Endothelial cell of umbilical vein (primary cell): ENCODE measurements at regions not wholly inside any gene's neighbourhood (a gene's known extent, or its start where the extent isn't known, plus 50 kb on each side); places are given as distances from the start of the nearest gene placed in this dataset.

Source experiments
- BruUV-seq: library from RNA; stranded (reverse); fragments of 400-500 nt; replicated peaks from 2 replicates; lab custom pipeline; 2021; lab: Mats Ljungman, UMichigan
- CTCF ChIA-PET: fragments of 300-600, 350-600 bp; sonication (Branson Sonifier 250); formaldehyde crosslinking; loops from one replicate; lab custom pipeline; 2021; ENCODE audit warnings: antibody characterized with exemption, inconsistent platforms; lab: Charles Lee
- POLR2A ChIA-PET: fragments of 300-600, 350-600 bp; sonication (Branson Sonifier 250); formaldehyde crosslinking; loops from one replicate; lab custom pipeline; 2021; ENCODE audit warnings: antibody characterized with exemption, inconsistent platforms; lab: Charles Lee
- DNase-seq: peaks from one replicate; pipeline ENCODE4 v3.0.0-alpha.2; 2011; ENCODE audit warnings: low read depth, low spot score
- FAIRE-seq: peaks from 2 replicates; lab custom pipeline; 2011; peaks lifted over from hg19 to GRCh38; lab: Jason Lieb, UNC
- H2AFZ ChIP-seq: 2 replicates; pipeline ENCODE4 v1.6.0; 2012; ENCODE audit warnings: low read depth, low read length, control low read depth, inconsistent platforms
- H3K27ac ChIP-seq: 2 replicates; pipeline ENCODE4 v1.5.1; 2011; ENCODE audit warnings: low read depth, mild to moderate bottlenecking, control low read depth, low read length, moderate library complexity; ENCODE audit not compliant: insufficient read depth
- H3K27me3 ChIP-seq, 2 experiments: 2 replicates each; pipeline versions ENCODE4 v1.6.0 to v1.6.1; 2011; ENCODE audit warnings: low read length in 2 of 2, mixed read lengths in 1 of 2; ENCODE audit not compliant: control insufficient read depth in 2 of 2, insufficient read depth in 2 of 2
- H3K36me3 ChIP-seq, 2 experiments: 2 replicates in 1 of 2; 3 replicates in 1 of 2; pipeline ENCODE4 v1.5.1; 2011; ENCODE audit warnings: low read length in 2 of 2, mild to moderate bottlenecking in 1 of 2, moderate library complexity in 1 of 2; ENCODE audit not compliant: control insufficient read depth in 2 of 2, insufficient read depth in 2 of 2; ENCODE audit errors: extremely low read depth in 1 of 2
- H3K4me1 ChIP-seq: 3 replicates; pipeline ENCODE4 v1.5.1; 2011; ENCODE audit warnings: mild to moderate bottlenecking, low read length; ENCODE audit not compliant: control insufficient read depth, insufficient read depth; ENCODE audit errors: extremely low read depth
- H3K4me2 ChIP-seq: 2 replicates; pipeline ENCODE4 v1.6.1; 2011; ENCODE audit warnings: low read length, control low read depth, mixed read lengths; ENCODE audit not compliant: insufficient read depth
- H3K4me3 ChIP-seq, 3 experiments: fragments of 200-600 bp in 1 of 3; sonication (generic), shearing (Covaris generic) in 1 of 3; replicated peaks in 1 of 3; 2 replicates each; pipeline ENCODE4 v1.5.1; 2011 to 2016; ENCODE audit warnings: control low read depth in 3 of 3, low read length in 3 of 3, mild to moderate bottlenecking in 2 of 3, inconsistent platforms in 1 of 3, low read depth in 1 of 3, moderate library complexity in 1 of 3; ENCODE audit not compliant: insufficient read depth in 1 of 3
- H3K79me2 ChIP-seq: 2 replicates; pipeline ENCODE4 v1.6.0; 2012; ENCODE audit warnings: low read length, inconsistent platforms; ENCODE audit not compliant: control insufficient read depth, insufficient read depth
- H3K9ac ChIP-seq: replicated peaks from 2 replicates; pipeline ENCODE3; 2011; ENCODE audit warnings: low read length, control low read depth; ENCODE audit not compliant: insufficient read depth; ENCODE audit errors: extremely low read depth
- H3K9me1 ChIP-seq: replicated peaks from 3 replicates; pipeline ENCODE4 v1.6.0; 2011; ENCODE audit warnings: mild to moderate bottlenecking, low read length; ENCODE audit not compliant: control insufficient read depth, insufficient read depth; ENCODE audit errors: extremely low read depth
- H3K9me3 ChIP-seq: replicated peaks from 2 replicates; pipeline ENCODE4 v1.5.1; 2012; ENCODE audit warnings: low read length, inconsistent platforms; ENCODE audit not compliant: control insufficient read depth, insufficient read depth
- H4K20me1 ChIP-seq: replicated peaks from 2 replicates; pipeline ENCODE3; 2011; ENCODE audit warnings: mild to moderate bottlenecking, low read length; ENCODE audit not compliant: control insufficient read depth, insufficient read depth; ENCODE audit errors: extremely low read depth
- CTCF ChIP-seq, 2 donors: IDR thresholded peaks; 1 replicate in 1 of 2; 2 replicates in 1 of 2; pipeline ENCODE4 v1.5.1; 2011; ENCODE audit warnings: low read length in 2 of 2, mild to moderate bottlenecking in 2 of 2, moderate library complexity in 2 of 2, control low read depth in 1 of 2, inconsistent platforms in 1 of 2, low read depth in 1 of 2; ENCODE audit not compliant: insufficient read depth in 1 of 2; ENCODE audit errors: extremely low read depth in 1 of 2
- EZH2 ChIP-seq: IDR thresholded peaks from 2 replicates; pipeline ENCODE4 v1.6.1; 2012; ENCODE audit warnings: borderline replicate concordance, low read depth, mild to moderate bottlenecking, moderate library complexity, low read length, inconsistent platforms; ENCODE audit not compliant: severe bottlenecking
- FOS ChIP-seq: IDR thresholded peaks from 2 replicates; pipeline ENCODE4 v1.6.1; 2011; ENCODE audit warnings: mild to moderate bottlenecking, low read length, moderate library complexity, borderline replicate concordance; ENCODE audit not compliant: insufficient read depth
- GATA2 ChIP-seq: IDR thresholded peaks from 2 replicates; pipeline ENCODE4 v1.7.0; 2011; ENCODE audit warnings: low read depth, mild to moderate bottlenecking, moderate library complexity, mixed read lengths, low read length; ENCODE audit not compliant: insufficient read length, insufficient read depth
- JUN ChIP-seq: IDR thresholded peaks from 2 replicates; pipeline ENCODE4 v1.6.1; 2011; ENCODE audit warnings: borderline replicate concordance, low read depth; ENCODE audit not compliant: insufficient read length, insufficient read depth
- MAX ChIP-seq: IDR thresholded peaks from 2 replicates; pipeline ENCODE4 v1.6.1; 2011; ENCODE audit not compliant: insufficient read depth, insufficient read length
- MYC ChIP-seq: IDR thresholded peaks from one replicate; pipeline ENCODE4 v1.6.1; 2011; ENCODE audit warnings: mild to moderate bottlenecking, low read depth, low read length
- POLR2A ChIP-seq: IDR thresholded peaks from 2 replicates; pipeline ENCODE4 v1.6.1; 2012; ENCODE audit warnings: low read depth, mild to moderate bottlenecking, control low read depth, low read length
- POLR2AphosphoS5 ChIP-seq: IDR thresholded peaks from 2 replicates; pipeline ENCODE4 v1.6.1; 2012; ENCODE audit warnings: low read depth, mild to moderate bottlenecking, control low read depth, low read length, moderate library complexity; ENCODE audit not compliant: insufficient read depth
- dilution Hi-C: fragments of 300-500 bp; cut with MboI; formaldehyde crosslinking; loops from one replicate; pipeline ENCODE4 v1.15.0; 2019; ENCODE audit warnings: low sequenced_read_pairs; ENCODE audit not compliant: extremely low pct_ligation_motif_present
- intact Hi-C: fragments of 100-400 bp; cut with micrococcal nuclease; formaldehyde crosslinking; loops from one replicate; pipeline ENCODE4 v1.10.0; 2022

- H3K9ac ChIP-seq: no peak overlapping the region
- ChIA-PET POLR2A (no interaction called here), CTCF (no interaction called here)
- no peak overlapping the region for H3K27ac ChIP-seq
- TF ChIP-seq MAX: no peak
- no peak for TF ChIP-seq GATA2
- no peak for TF ChIP-seq FOS
- no peak for TF ChIP-seq POLR2AphosphoS5
- no peak for TF ChIP-seq POLR2A
- TF ChIP-seq MYC: no peak
- TF ChIP-seq JUN: no peak
- no peak for TF ChIP-seq CTCF (IDR thresholded peaks at IDR 0.05; ENCODE audit: extremely low read depth in 1 of 2, insufficient read depth in 1 of 2, low read depth in 1 of 2, low read length in 2 of 2)
- no peak for TF ChIP-seq EZH2
- H3K79me2 ChIP-seq: no peaks in the 10 kb centered on the region
- BruUV-seq: no TSS peak
- H3K4me3 ChIP-seq: no peak overlapping the region
- H2AFZ ChIP-seq: no peak overlapping the region
- H4K20me1 ChIP-seq: no peaks in the 10 kb centered on the region
- FAIRE-seq (no peak), DNase-seq (no peak)
- peaks cover 4% of the 10 kb centered on the region for H3K9me3 ChIP-seq
- no peaks in the 10 kb centered on the region for H3K9me1 ChIP-seq
- H3K27me3 ChIP-seq: no peaks in the 10 kb centered on the region
- dilution Hi-C loops (no loop called here), intact Hi-C loops (no loop called here)
- H3K36me3 ChIP-seq: no peaks in the 10 kb centered on the region
- no peak overlapping the region for H3K4me2 ChIP-seq
- no peaks in the 10 kb centered on the region for H3K4me1 ChIP-seq
Measured at GRCh38 chr7:69110450-69111050, 487.7 kb upstream of the AUTS2 start.
